ENCODE measurements at regions not wholly inside any gene's neighbourhood (a gene's known extent, or its start where the extent isn't known, plus 50 kb on each side); places are given as distances from the start of the nearest gene placed in this dataset.

DNA sequence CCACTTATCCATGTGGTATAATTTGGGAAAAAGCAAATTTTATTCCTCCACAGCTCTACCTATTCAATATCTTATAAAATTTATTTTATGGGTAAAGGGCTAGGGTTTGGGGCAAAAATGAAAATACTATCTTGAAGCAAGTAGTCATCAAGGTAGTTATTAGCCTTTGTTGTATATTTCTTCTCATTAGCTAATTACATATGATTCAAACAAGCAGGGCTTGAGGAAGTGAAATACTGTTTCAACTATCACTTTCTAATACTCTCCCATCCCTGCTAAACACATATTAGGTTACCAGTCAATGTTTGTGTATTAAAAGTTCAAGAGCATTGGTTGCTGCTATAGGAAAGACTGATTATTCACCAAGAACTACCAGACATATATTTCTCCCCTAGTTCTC, 517.3 kb downstream of the METTL15 start:
- TF ChIP-seq ZNF565 (CRISPR knock-in tag; conservative IDR thresholded peaks at IDR 0.05; ENCODE audit: low read depth) (no peak), BACH2 (CRISPR knock-in tag; IDR thresholded peaks at IDR 0.05; ENCODE audit: borderline replicate concordance) (no peak), ZNF8 (CRISPR knock-in tag; IDR thresholded peaks at IDR 0.05) (no peak), TCF4 (CRISPR knock-in tag; IDR thresholded peaks at IDR 0.05; ENCODE audit: borderline replicate concordance) (no peak), ZFP30 (CRISPR knock-in tag; IDR thresholded peaks at IDR 0.05) (no peak)
- TF ChIP-seq, protein P1, sequence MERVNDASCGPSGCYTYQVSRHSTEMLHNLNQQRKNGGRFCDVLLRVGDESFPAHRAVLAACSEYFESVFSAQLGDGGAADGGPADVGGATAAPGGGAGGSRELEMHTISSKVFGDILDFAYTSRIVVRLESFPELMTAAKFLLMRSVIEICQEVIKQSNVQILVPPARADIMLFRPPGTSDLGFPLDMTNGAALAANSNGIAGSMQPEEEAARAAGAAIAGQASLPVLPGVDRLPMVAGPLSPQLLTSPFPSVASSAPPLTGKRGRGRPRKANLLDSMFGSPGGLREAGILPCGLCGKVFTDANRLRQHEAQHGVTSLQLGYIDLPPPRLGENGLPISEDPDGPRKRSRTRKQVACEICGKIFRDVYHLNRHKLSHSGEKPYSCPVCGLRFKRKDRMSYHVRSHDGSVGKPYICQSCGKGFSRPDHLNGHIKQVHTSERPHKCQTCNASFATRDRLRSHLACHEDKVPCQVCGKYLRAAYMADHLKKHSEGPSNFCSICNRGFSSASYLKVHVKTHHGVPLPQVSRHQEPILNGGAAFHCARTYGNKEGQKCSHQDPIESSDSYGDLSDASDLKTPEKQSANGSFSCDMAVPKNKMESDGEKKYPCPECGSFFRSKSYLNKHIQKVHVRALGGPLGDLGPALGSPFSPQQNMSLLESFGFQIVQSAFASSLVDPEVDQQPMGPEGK (CRISPR knock-in tag; IDR thresholded peaks at IDR 0.05; ENCODE audit: borderline replicate concordance): no peak
- TF ChIP-seq, protein P2, sequence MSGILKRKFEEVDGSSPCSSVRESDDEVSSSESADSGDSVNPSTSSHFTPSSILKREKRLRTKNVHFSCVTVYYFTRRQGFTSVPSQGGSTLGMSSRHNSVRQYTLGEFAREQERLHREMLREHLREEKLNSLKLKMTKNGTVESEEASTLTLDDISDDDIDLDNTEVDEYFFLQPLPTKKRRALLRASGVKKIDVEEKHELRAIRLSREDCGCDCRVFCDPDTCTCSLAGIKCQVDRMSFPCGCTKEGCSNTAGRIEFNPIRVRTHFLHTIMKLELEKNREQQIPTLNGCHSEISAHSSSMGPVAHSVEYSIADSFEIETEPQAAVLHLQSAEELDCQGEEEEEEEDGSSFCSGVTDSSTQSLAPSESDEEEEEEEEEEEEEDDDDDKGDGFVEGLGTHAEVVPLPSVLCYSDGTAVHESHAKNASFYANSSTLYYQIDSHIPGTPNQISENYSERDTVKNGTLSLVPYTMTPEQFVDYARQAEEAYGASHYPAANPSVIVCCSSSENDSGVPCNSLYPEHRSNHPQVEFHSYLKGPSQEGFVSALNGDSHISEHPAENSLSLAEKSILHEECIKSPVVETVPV (CRISPR knock-in tag; IDR thresholded peaks at IDR 0.05): no peak
- TF ChIP-seq, protein P3, sequence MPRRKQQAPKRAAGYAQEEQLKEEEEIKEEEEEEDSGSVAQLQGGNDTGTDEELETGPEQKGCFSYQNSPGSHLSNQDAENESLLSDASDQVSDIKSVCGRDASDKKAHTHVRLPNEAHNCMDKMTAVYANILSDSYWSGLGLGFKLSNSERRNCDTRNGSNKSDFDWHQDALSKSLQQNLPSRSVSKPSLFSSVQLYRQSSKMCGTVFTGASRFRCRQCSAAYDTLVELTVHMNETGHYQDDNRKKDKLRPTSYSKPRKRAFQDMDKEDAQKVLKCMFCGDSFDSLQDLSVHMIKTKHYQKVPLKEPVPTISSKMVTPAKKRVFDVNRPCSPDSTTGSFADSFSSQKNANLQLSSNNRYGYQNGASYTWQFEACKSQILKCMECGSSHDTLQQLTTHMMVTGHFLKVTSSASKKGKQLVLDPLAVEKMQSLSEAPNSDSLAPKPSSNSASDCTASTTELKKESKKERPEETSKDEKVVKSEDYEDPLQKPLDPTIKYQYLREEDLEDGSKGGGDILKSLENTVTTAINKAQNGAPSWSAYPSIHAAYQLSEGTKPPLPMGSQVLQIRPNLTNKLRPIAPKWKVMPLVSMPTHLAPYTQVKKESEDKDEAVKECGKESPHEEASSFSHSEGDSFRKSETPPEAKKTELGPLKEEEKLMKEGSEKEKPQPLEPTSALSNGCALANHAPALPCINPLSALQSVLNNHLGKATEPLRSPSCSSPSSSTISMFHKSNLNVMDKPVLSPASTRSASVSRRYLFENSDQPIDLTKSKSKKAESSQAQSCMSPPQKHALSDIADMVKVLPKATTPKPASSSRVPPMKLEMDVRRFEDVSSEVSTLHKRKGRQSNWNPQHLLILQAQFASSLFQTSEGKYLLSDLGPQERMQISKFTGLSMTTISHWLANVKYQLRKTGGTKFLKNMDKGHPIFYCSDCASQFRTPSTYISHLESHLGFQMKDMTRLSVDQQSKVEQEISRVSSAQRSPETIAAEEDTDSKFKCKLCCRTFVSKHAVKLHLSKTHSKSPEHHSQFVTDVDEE (CRISPR knock-in tag; IDR thresholded peaks at IDR 0.05): no peak
